NOMO-1 treated with dmso at 0.1 percent for 144 hours (cell line): ENCODE measurements at regions not wholly inside any gene's neighbourhood (a gene's known extent, or its start where the extent isn't known, plus 50 kb on each side); places are given as distances from the start of the nearest gene placed in this dataset.
"Not testable (repeated sequence)": the region's sequence is repeated elsewhere in the genome, so short reads cannot be mapped to it uniquely, and the experiment has no call there.

Experiments
- DNase-seq: peaks from one replicate; lab custom pipeline; 2025; ENCODE audit not compliant: unreplicated experiment; lab: John Stamatoyannopoulos, UW

GRCh38 chr6:4510317-4510716 lies 265.9 kb upstream of the CDYL start:
- DNase-seq: no peak

GRCh38 chr6:4509506-4509905 lies 266.7 kb upstream of the CDYL start:
- no peak for DNase-seq

GRCh38 chr6:4506792-4507191 lies 269.4 kb upstream of the CDYL start:
- DNase-seq: no peak

- DNase-seq: no peak
Measured at GRCh38 chr6:4506223-4506622, 270.0 kb upstream of the CDYL start.

- no peak for DNase-seq
Measured at GRCh38 chr6:4504700-4505099, 271.5 kb upstream of the CDYL start.

GRCh38 chr6:4503700-4504099 lies 272.5 kb upstream of the CDYL start:
- DNase-seq: no peak

DNA sequence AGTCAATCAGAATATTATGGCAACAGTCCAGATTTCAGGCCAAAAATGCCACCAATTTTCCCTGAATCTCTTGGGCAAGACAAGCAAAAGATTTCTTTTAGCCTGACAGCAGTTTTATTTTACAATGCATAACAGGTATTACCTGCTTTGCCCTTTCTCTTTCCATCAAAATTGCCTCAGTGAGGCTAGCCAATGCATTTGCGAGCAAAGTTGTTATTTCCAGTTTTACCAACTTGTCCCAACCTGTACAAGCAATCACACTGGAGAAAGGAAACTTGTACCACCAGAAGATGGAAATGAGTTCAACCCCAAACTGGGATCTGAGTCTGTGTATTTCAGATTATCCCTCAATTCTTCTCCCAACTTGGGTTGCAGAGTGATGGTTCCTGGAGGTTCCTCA lies 279.9 kb upstream of the CDYL start:
- no peak for DNase-seq

GRCh38 chr6:4491501-4492260 lies 284.5 kb upstream of the CDYL start:
- no peak for DNase-seq

DNA sequence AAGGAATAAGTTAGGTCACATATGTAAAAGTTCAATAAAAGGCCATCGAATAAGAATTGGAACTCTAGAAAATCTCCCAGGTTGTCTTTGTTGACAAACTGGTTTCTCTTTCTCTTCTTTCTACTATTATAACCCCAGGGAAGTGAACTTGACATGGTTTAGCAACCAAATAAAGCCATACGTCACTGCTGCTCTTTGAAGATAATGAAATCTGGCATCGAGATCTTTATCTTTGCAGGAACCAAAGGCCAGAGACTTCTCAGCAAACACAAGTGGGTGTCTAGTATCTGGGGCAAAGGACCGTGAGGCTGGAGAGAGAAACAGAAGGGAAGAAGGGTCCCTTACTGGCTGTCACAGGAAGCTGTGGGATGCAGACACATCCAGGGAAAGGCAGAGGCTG lies 286.7 kb upstream of the CDYL start:
- no peak for DNase-seq

DNA sequence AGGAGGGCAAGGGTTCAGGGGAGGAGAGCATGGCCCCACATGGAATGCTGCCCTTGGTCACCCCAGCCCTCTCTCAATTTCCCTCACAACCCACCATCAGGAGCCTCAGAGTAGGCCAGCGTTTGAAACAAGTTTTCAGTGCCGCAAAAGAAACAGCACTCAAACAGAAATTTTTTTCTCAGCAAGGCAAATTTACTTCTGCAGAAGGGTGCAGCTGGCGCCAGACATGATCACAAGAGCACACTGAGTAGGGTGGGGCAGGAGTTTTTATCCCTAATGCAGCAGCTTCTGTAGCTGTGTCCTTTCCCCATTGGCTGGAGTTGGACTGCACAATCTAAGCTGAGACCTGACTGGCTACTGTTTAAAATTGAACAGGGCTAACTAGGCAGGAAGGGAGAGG lies 287.8 kb upstream of the CDYL start:
- no peak for DNase-seq

GRCh38 chr6:4487538-4487937 lies 288.7 kb upstream of the CDYL start:
- DNase-seq: no peak

DNA sequence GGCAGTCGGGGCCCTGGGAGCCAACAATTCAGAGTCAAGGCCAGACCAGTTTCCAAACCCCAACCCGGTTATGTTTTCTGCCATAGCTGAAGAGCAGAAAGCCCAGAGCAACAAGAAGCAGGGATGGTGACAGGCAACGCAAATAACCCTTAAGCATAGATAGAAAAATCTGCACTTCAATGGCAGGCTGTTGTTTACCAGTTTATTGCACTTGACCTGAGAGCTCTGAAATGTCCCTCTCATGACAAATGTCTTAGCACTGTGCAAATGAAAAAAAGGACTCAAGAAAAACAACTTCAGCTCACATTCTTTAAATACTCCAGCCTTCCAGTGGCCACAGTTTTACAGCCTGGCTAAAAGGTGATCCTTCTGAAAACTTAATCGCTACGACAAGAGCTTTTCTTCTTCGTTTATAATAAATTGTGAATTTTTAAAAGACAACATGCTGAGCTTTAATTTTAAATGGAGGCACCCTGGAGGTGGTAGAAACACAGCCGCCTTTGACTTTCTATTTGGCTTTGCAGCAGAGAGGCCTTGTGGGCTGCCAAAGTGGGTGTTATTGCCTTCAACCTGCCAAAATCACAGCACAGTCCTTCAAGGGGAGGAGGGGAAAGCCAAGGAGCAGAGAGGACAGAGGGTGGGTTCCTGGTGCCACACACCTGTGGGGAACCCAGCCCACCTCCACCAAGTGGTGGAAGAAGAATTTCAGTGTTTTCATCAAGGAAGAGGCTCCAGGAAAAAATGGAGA lies 289.5 kb upstream of the CDYL start:
- no peak for DNase-seq

GRCh38 chr6:4485735-4486134 lies 290.5 kb upstream of the CDYL start:
- DNase-seq: no peak

DNA sequence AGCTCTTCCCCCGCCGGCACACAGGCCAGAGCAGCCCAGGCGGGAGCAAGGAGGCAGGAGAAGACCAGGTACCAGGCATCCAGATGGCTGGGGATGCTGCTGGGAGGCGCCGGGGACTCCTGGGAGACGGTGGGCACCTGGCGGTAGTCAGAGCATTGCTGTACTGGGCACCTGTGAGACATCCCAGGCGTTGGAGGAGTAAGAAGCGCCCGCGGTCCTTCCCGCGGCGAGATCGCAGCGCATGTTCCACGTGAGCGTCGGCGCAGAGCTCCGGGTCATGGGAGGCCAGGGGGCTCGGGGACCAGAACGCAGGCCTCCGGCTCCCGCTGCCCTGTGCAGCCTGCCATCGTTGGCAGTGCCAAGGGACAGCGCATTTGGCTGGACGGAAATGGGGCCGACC lies 293.7 kb upstream of the CDYL start:
- DNase-seq: no peak

DNA sequence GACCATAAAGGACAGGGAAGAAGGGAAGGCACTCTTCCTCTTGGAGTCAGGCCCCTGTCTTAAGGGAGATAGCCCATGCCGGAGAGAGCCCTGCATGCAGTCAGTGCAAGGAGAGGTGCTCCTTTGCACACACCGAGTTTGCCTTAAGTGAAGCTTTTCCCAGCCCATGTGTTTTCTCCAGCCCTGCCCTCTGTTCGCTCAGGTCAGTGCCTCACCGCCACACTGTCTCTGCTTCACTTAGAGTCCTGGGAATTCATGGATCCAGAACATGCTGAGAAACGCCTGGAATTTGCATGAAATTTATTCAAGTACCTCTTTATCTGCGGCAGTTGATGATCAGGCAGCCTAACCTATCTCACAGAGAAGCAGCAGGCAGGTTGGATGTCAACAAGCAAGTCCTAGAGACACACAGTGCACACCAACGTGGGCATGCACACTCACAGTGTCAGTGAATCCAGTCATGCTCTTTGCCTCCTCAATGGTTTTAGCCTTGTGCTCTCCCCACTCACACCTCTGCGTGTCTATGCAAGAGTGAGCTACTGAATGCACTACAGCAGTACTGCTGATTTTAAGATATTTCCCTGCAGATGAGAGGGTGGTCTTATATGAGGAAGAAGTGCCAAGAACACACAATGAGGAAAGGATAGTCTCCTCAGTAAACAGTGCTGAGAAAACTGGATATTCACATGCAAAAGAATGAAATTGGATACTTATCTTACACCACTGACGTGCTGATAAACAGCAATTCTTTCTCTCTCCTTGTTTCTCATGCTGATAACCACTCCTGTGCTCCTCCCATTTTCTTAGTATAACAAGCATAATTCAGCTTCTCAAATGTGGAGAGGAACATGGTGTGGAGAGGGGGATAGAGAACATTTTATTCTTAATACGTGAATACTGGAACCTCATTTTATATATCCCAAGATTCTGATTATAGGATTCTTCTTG lies 295.1 kb upstream of the CDYL start:
- no peak for DNase-seq

DNA sequence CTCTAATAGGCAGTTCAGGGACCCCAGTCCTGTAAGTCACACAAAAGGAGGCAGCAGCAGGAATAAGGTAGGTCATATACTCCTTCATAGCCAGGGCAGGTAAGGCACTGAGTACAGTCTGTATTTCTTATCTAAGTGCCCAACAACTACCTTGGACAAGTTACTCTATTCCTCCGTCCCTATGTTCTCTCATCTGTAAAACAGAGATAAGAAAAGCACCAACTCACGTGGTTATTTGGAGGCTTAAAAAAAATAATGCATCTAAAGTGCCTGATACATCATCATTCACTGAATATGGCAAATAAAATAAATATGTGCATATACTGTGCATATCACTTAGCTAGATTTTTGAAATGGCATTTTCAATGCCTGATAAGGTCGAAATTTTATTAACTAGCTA lies 298.1 kb upstream of the CDYL start:
- no peak for DNase-seq

DNA sequence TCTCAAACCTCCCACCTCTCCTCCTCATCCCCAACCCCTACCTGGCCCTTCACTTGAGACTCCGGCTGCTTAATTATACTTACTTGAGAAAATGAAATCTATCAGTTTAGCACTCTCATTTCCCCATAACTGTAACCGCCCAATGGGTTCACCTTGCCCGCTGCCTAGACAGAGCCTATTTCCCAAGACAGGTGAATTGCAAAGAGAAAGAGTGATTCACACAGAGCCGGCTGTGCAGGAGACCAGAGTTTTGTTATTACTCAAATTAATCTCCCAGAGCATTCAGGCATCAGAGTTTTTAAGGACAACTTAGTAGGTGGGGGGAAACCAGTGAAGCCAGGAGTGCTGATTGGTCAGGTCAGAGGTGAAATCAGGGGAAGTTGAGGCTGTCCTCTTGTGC lies 301.4 kb upstream of the CDYL start:
- DNase-seq: no peak

DNA sequence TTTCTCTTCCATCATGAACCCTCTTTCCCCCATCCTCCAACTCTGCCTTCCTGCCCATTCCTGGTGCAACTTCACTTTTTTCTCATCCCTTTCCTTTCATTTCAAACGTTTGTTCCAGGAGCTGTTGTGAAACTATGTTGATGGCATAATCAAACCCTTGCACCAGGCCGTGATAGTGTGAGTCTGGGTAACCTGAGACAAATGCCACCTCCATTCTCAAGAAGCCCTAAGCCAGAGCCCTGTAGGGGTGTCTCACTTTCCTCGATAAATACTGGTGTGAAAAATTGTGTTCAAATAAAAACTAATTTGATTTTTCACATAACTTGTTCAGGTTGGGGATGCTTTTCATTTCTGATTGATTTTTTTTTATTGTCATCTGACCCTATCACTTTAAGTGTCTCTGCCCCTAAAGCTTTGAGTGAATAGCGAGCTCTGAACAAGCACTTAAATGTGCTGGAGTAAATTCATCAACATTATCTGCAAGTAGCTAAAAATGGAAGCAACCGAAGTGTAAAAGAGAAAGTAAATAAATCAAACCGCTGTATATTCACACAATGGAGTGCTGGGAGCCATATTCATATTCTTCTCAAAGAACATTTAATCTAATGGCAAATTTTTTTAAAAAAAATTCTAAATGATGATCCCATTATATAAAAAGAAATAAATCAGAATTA lies 303.1 kb upstream of the CDYL start:
- DNase-seq: no peak

DNA sequence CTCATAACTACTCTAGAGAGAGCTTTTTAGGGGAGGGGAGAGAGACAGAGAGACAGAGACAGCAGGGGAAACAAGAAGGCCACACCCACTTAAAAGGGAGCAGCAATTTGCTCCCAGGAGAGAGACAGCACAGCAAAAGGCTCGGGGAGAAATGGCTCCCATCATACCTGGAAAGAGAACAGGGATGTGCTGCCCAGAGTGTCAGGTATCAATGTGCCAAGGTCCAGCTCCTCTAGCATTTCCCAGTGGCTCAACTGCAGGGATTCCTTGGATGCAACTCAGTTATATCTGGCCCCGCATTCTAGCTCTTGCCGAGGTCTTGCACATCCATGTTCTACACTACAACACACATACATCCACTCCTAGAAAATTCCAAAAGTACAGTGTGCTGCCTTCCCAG lies 304.0 kb upstream of the CDYL start:
- no peak for DNase-seq

GRCh38 chr6:4471515-4471914 lies 304.7 kb upstream of the CDYL start:
- not testable (repeated sequence) for DNase-seq

DNA sequence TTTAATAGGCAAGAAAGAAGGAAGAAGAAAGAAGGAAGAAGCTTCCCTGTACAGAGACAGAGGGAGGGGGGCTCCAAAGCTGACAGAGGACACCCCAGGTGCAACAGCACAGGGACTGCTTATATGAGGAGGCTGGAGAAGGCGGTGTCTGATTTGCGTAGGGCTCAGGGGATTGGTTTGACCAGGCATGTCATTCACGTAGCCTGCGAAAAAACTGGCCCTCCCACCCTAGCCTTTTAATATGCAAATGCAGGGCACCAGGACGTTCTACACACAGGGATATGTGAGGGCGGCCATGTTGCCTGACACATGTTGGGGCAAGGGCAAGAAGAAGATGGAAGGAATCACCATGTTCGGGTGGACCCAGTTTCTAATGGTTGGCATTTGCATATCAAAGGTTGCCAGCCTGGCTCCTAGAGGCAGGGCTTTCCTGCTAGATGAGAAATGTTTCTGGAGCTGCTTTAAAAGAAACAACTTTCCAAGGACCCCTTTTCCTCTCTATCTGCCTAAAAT lies 305.4 kb upstream of the CDYL start:
- DNase-seq: no peak
